Activated effector memory CD4-positive, alpha-beta T cell treated with anti-CD3 and anti-CD28 coated beads, Interleukin-2, amount 50 U/mL, for 16 hours (primary cell): ENCODE measurements at regions not wholly inside any gene's neighbourhood (a gene's known extent, or its start where the extent isn't known, plus 50 kb on each side); places are given as distances from the start of the nearest gene placed in this dataset.
A peak's percentile ranks its signal among the peaks of the same experiment; 100 is the strongest.

ENCODE experiments used
- DNase-seq: peaks from one replicate; pipeline ENCODE4 v3.0.0-alpha.2; 2020

- DNase-seq = no peak
Measured at GRCh38 chr2:189268763-189269162, 89.2 kb upstream of the COL5A2 start.

GRCh38 chr2:189273734-189274133 is 94.2 kb upstream of the COL5A2 start:
- no peak for DNase-seq

GRCh38 chr2:189274361-189274760 is 94.8 kb upstream of the COL5A2 start:
- DNase-seq = no peak

GRCh38 chr2:189276277-189276676 is 96.7 kb upstream of the COL5A2 start:
- no peak for DNase-seq

GRCh38 chr2:189281201-189281600 is 101.6 kb upstream of the COL5A2 start:
- no peak for DNase-seq

- DNase-seq = no peak
Measured at GRCh38 chr2:189285349-189285748, 105.8 kb upstream of the COL5A2 start.

- DNase-seq = no peak
Measured at GRCh38 chr2:189285962-189286645, 106.5 kb upstream of the COL5A2 start.

- DNase-seq = no peak
Measured at GRCh38 chr2:189287363-189287762, 107.8 kb upstream of the COL5A2 start.

GRCh38 chr2:189287982-189288521 is 108.5 kb upstream of the COL5A2 start:
- DNase-seq = no peak

GRCh38 chr2:189291460-189291859 is 111.9 kb upstream of the COL5A2 start:
- no peak for DNase-seq

GRCh38 chr2:189293164-189293563 is 113.6 kb upstream of the COL5A2 start:
- no peak for DNase-seq

- DNase-seq = no peak
Measured at GRCh38 chr2:189297446-189297845, 117.9 kb upstream of the COL5A2 start.

GRCh38 chr2:189298038-189298437 is 118.5 kb upstream of the COL5A2 start:
- no peak for DNase-seq

GRCh38 chr2:189298481-189298880 is 118.9 kb upstream of the COL5A2 start:
- DNase-seq = no peak

GRCh38 chr2:189299974-189300373 is 120.4 kb upstream of the COL5A2 start:
- DNase-seq = no peak

GRCh38 chr2:189300916-189301315 is 121.4 kb upstream of the COL5A2 start:
- peak; percentile 68 for DNase-seq

- no peak for DNase-seq
Measured at GRCh38 chr2:189302274-189302948, 122.8 kb upstream of the COL5A2 start.

GRCh38 chr2:189304360-189304759 is 124.8 kb upstream of the COL5A2 start:
- peak; percentile 76 for DNase-seq

- DNase-seq = no peak
Measured at GRCh38 chr2:189305291-189305943, 125.9 kb upstream of the COL5A2 start.

- no peak for DNase-seq
Measured at GRCh38 chr2:189306525-189306924, 127.0 kb upstream of the COL5A2 start.

GRCh38 chr2:189308056-189308790 is 128.7 kb upstream of the COL5A2 start:
- no peak for DNase-seq

- DNase-seq = no peak
Measured at GRCh38 chr2:189309331-189309730, 129.8 kb upstream of the COL5A2 start.

GRCh38 chr2:189312211-189312610 is 129.1 kb upstream of the WDR75 start:
- DNase-seq = no peak
